CD4-positive, alpha-beta T cell (primary cell): ENCODE measurements at regions not wholly inside any gene's neighbourhood (a gene's known extent, or its start where the extent isn't known, plus 50 kb on each side); places are given as distances from the start of the nearest gene placed in this dataset.

Experiments
- ATAC-seq: fragments of 200-7000 bp; cut with Tn5 transposase; one replicate; pipeline ENCODE4 v1.10.0; 2022; ENCODE audit warnings: mild to moderate bottlenecking; ENCODE audit not compliant: poor library complexity
- CTCF ChIA-PET: fragments of 350-600 bp; sonication (Branson Sonifier 250); formaldehyde crosslinking; loops from one replicate; lab custom pipeline; 2021; ENCODE audit warnings: antibody characterized with exemption, inconsistent platforms; lab: Charles Lee
- POLR2A ChIA-PET: fragments of 350-600 bp; sonication (Branson Sonifier 250); formaldehyde crosslinking; loops from one replicate; lab custom pipeline; 2021; ENCODE audit warnings: antibody characterized with exemption, inconsistent platforms; lab: Charles Lee
- DNase-seq, 14 experiments: peaks; one replicate each; pipeline ENCODE4 v3.0.0-alpha.2; 2013 to 2020; ENCODE audit warnings: mixed read lengths in 2 of 14
- H3K27ac ChIP-seq, 2 donors: one replicate each; pipeline versions ENCODE4 v1.5.1 to v1.7.0; 2013; ENCODE audit warnings: low read length in 2 of 2, low read depth in 1 of 2, mild to moderate bottlenecking in 1 of 2
- H3K27me3 ChIP-seq, 2 experiments: 1 replicate in 1 of 2; 2 replicates in 1 of 2; pipeline versions ENCODE4 v1.6.1 to v1.7.0; 2013; ENCODE audit warnings: low read length in 2 of 2, control low read depth in 1 of 2, mild to moderate bottlenecking in 1 of 2, moderate library complexity in 1 of 2; ENCODE audit not compliant: insufficient read depth in 2 of 2, control insufficient read depth in 1 of 2
- H3K36me3 ChIP-seq: one replicate; pipeline ENCODE4 v1.6.1; 2013; ENCODE audit warnings: low read length, control low read depth; ENCODE audit not compliant: insufficient read depth
- H3K4me1 ChIP-seq: one replicate; pipeline ENCODE4 v1.6.1; 2013; ENCODE audit warnings: low read length, control low read depth; ENCODE audit not compliant: insufficient read depth
- H3K4me3 ChIP-seq: one replicate; pipeline ENCODE4 v1.5.1; 2013; ENCODE audit warnings: mild to moderate bottlenecking, low read length, moderate library complexity
- H3K9me3 ChIP-seq, 2 experiments: 1 replicate in 1 of 2; 2 replicates in 1 of 2; pipeline versions ENCODE4 v1.6.1 to v1.7.0; 2013; ENCODE audit warnings: low read length in 2 of 2, mild to moderate bottlenecking in 2 of 2, control low read depth in 1 of 2, moderate library complexity in 1 of 2; ENCODE audit not compliant: control insufficient read depth in 1 of 2, insufficient read depth in 1 of 2
- H3K27ac Mint-ChIP-seq: one replicate; pipeline ENCODE4 v1.8.0; 2020; ENCODE audit warnings: mixed read lengths
- H3K27me3 Mint-ChIP-seq: one replicate; pipeline ENCODE4 v1.8.0; 2021; ENCODE audit warnings: mixed read lengths
- H3K36me3 Mint-ChIP-seq: one replicate; pipeline ENCODE4 v1.8.0; 2021; ENCODE audit warnings: low read depth, mixed read lengths
- H3K4me1 Mint-ChIP-seq: one replicate; pipeline ENCODE4 v1.8.0; 2021; ENCODE audit warnings: low read depth, mixed read lengths
- H3K4me3 Mint-ChIP-seq: one replicate; pipeline ENCODE4 v1.8.0; 2020; ENCODE audit warnings: mild to moderate bottlenecking, mixed read lengths
- H3K9me3 Mint-ChIP-seq: one replicate; pipeline ENCODE4 v1.8.0; 2020; ENCODE audit warnings: mixed read lengths
- intact Hi-C, 2 experiments: fragments of 100-400 bp; cut with DNase I in 1 of 2; cut with micrococcal nuclease in 1 of 2; formaldehyde crosslinking; loops; one replicate each; pipeline versions ENCODE4 v1.15.1 to v1.9.0; 2023 to 2025; cut with DNase I, micrococcal nuclease
- TF ChIP-seq, protein P1 (sequence below): fragments of 200-600 bp; IDR thresholded peaks from one replicate; pipeline ENCODE4 v1.8.0; 2022; ENCODE audit warnings: antibody characterized with exemption, mild to moderate bottlenecking

DNA sequence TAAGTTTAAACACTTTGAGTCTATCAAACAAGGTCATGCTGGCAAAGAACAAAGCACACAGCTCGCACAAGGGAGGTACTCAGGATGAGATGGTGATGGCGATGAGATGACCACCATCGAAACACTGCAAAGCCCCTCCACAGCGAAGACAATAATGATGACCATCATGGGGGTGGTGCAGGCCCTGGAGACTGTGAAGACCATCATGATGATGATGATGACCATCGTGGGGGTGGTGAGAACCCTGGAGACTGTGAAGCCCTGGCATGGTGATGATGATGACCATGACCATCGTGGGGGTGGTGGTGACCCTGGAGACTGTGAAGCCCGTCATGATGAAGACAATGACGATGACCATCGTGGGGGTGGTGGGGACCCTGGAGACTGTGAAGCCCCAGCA is 81.6 kb upstream of the SALL3 start:
- Histone ChIP-seq H3K36me3 (no peaks in the 10 kb centered on the region), H3K27ac (no peak overlapping the region), H3K4me1 (no peaks in the 10 kb centered on the region), H3K27me3 (no peaks in the 10 kb centered on the region), H3K9me3 (peaks cover 0 to 14% of the 10 kb centered on the region in 2 experiments), H3K4me3 (no peak overlapping the region)
- Mint-ChIP-seq H3K36me3 (no peaks in the 10 kb centered on the region), H3K27me3 (peaks cover 6% of the 10 kb centered on the region), H3K27ac (no peak overlapping the region), H3K9me3 (no peaks in the 10 kb centered on the region), H3K4me3 (no peak overlapping the region), H3K4me1 (no peaks in the 10 kb centered on the region)
- DNase-seq (no peak), ATAC-seq (no peak)
- intact Hi-C loops = no loop called here
- TF ChIP-seq, protein P1, sequence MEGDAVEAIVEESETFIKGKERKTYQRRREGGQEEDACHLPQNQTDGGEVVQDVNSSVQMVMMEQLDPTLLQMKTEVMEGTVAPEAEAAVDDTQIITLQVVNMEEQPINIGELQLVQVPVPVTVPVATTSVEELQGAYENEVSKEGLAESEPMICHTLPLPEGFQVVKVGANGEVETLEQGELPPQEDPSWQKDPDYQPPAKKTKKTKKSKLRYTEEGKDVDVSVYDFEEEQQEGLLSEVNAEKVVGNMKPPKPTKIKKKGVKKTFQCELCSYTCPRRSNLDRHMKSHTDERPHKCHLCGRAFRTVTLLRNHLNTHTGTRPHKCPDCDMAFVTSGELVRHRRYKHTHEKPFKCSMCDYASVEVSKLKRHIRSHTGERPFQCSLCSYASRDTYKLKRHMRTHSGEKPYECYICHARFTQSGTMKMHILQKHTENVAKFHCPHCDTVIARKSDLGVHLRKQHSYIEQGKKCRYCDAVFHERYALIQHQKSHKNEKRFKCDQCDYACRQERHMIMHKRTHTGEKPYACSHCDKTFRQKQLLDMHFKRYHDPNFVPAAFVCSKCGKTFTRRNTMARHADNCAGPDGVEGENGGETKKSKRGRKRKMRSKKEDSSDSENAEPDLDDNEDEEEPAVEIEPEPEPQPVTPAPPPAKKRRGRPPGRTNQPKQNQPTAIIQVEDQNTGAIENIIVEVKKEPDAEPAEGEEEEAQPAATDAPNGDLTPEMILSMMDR = no peak
- POLR2A ChIA-PET = no interaction called here
- CTCF ChIA-PET = no interaction called here

DNA sequence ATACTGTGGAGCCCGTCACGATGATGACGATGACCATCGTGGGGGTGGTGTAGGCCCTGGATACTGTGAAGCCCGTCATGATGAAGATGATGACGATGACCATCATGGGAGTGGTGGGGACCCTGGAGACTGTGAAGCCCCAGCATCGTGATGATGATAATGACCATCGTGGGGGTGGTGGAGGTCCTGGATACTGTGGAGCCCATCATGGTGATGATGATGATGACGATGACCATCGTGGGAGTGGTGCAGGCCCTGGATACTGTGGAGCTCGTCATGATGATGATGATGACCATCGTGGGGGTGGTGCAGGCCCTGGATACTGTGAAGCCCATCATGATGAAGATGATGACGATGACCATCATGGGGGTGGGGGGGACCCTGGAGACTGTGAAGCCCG is 81.0 kb upstream of the SALL3 start:
- DNase-seq (no peak), ATAC-seq (no peak)
- TF ChIP-seq, protein P1 = no peak
- Histone ChIP-seq H3K27ac (no peak overlapping the region), H3K4me3 (no peak overlapping the region), H3K4me1 (no peaks in the 10 kb centered on the region), H3K36me3 (no peaks in the 10 kb centered on the region), H3K9me3 (peaks cover 0 to 14% of the 10 kb centered on the region in 2 experiments), H3K27me3 (no peaks in the 10 kb centered on the region)
- POLR2A ChIA-PET = no interaction called here
- H3K4me3 Mint-ChIP-seq = no peak overlapping the region
- no peaks in the 10 kb centered on the region for H3K36me3 Mint-ChIP-seq
- peaks cover 10% of the 10 kb centered on the region for H3K27me3 Mint-ChIP-seq
- no peaks in the 10 kb centered on the region for H3K9me3 Mint-ChIP-seq
- intact Hi-C loops = no loop called here
- no peak overlapping the region for H3K27ac Mint-ChIP-seq
- no peaks in the 10 kb centered on the region for H3K4me1 Mint-ChIP-seq
- CTCF ChIA-PET = no interaction called here

DNA sequence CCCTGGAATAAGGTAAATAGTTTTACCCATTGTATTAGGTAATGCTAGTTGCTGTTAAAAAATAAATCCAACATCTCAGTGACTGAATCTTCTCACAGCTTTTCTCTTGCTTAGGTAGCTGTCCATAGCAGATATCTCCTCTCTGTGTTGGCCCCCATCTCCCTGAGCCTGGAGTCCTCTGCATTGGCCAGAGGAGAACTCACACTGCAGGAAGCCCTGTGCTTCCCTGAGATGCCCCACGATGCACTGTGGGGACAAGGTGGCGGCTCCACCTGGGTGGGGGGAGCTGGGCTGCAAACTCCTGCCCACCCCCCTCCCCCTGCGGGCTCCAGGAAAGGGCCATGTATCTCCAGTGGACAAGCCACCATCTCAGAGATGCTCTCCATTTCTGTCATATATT is 80.4 kb upstream of the SALL3 start:
- Histone ChIP-seq H3K27me3 (no peaks in the 10 kb centered on the region), H3K27ac (no peak overlapping the region), H3K9me3 (peaks cover 0 to 15% of the 10 kb centered on the region in 2 experiments), H3K4me1 (no peaks in the 10 kb centered on the region), H3K36me3 (no peaks in the 10 kb centered on the region), H3K4me3 (no peak overlapping the region)
- ATAC-seq (no peak), DNase-seq (no peak)
- Mint-ChIP-seq H3K36me3 (no peaks in the 10 kb centered on the region), H3K27ac (no peak overlapping the region), H3K4me1 (no peaks in the 10 kb centered on the region), H3K9me3 (no peaks in the 10 kb centered on the region), H3K4me3 (no peak overlapping the region), H3K27me3 (peaks cover 10% of the 10 kb centered on the region)
- TF ChIP-seq, protein P1 = no peak
- ChIA-PET CTCF (no interaction called here), POLR2A (no interaction called here)
- intact Hi-C loops = no loop called here
